HepG2 (cell line): ENCODE measurements at regions not wholly inside any gene's neighbourhood (a gene's known extent, or its start where the extent isn't known, plus 50 kb on each side); places are given as distances from the start of the nearest gene placed in this dataset.

ENCODE experiments used
- ATAC-seq: fragments of 200-7000 bp; cut with Tn5 transposase; 3 replicates; pipeline ENCODE4 v1.9.1; 2020; ENCODE audit warnings: mild to moderate bottlenecking, moderate library complexity
- BruUV-seq: library from RNA; stranded (reverse); fragments of 400-500 nt; replicated peaks from 2 replicates; lab custom pipeline; 2021; lab: Mats Ljungman, UMichigan
- CTCF ChIA-PET: fragments of 300-600 bp; formaldehyde crosslinking; extraction: SDS; loops from one replicate; lab custom pipeline; 2021; ENCODE audit warnings: low total read pairs, inconsistent platforms, low intra/inter-chr PET ratio; lab: Yijun Ruan, JAX
- POLR2A ChIA-PET: fragments of 350-600 bp; sonication (Branson Sonifier 250); formaldehyde crosslinking; loops from one replicate; lab custom pipeline; 2020; ENCODE audit warnings: antibody characterized with exemption, inconsistent platforms; lab: Yijun Ruan, JAX
- DNase-seq: peaks from one replicate; pipeline ENCODE4 v3.0.0-alpha.2; 2015; ENCODE audit warnings: low spot score
- FAIRE-seq: peaks from 3 replicates; lab custom pipeline; 2011; peaks lifted over from hg19 to GRCh38; lab: Jason Lieb, UNC
- H2AFZ ChIP-seq: one replicate; pipeline ENCODE4 v1.6.1; 2011; ENCODE audit warnings: low read length, inconsistent platforms
- H3K27ac ChIP-seq: fragments of 300-600 bp; 3 replicates; pipeline ENCODE4 v1.8.0; 2011; ENCODE audit warnings: mixed run types, mild to moderate bottlenecking, mixed read lengths, low read length, inconsistent platforms; ENCODE audit not compliant: insufficient read depth; ENCODE audit errors: extremely low read length
- H3K27me3 ChIP-seq, 2 experiments: fragments of 200-600 bp in 1 of 2; 2 replicates in 1 of 2; 3 replicates in 1 of 2; pipeline versions ENCODE4 v1.6.0 to v1.8.0; 2011; ENCODE audit warnings: low read length in 2 of 2, mild to moderate bottlenecking in 2 of 2, moderate library complexity in 2 of 2, inconsistent platforms in 1 of 2; ENCODE audit not compliant: insufficient read depth in 2 of 2, control insufficient read depth in 1 of 2
- H3K36me3 ChIP-seq, 2 experiments: fragments of 200-600 bp in 1 of 2; replicated peaks in 1 of 2; 2 replicates in 1 of 2; 3 replicates in 1 of 2; pipeline versions ENCODE4 v1.5.1 to v1.8.0; 2011; ENCODE audit warnings: low read length in 2 of 2, inconsistent platforms in 1 of 2; ENCODE audit not compliant: insufficient read depth in 2 of 2, control insufficient read depth in 1 of 2
- H3K4me1 ChIP-seq: 2 replicates; pipeline ENCODE4 v1.5.1; 2012; ENCODE audit warnings: low read length, inconsistent platforms; ENCODE audit not compliant: insufficient read depth
- H3K4me2 ChIP-seq: 2 replicates; pipeline ENCODE4 v1.6.0; 2011; ENCODE audit warnings: low read depth, low read length, inconsistent platforms
- H3K4me3 ChIP-seq, 3 experiments: fragments of 200-600 bp in 1 of 3; sonication (generic), shearing (Covaris generic) in 1 of 3; replicated peaks in 1 of 3; 2 replicates each; pipeline ENCODE4 v1.5.1; 2011 to 2016; ENCODE audit warnings: low read length in 3 of 3, inconsistent platforms in 2 of 3, low read depth in 2 of 3, mild to moderate bottlenecking in 2 of 3, control low read depth in 1 of 3, mixed read lengths in 1 of 3; ENCODE audit not compliant: insufficient read depth in 1 of 3
- H3K79me2 ChIP-seq: one replicate; pipeline ENCODE4 v1.6.1; 2011; ENCODE audit warnings: low read length, inconsistent platforms; ENCODE audit not compliant: insufficient read depth
- H3K9ac ChIP-seq: 2 replicates; pipeline ENCODE4 v1.6.0; 2011; ENCODE audit warnings: mild to moderate bottlenecking, low read depth, low read length, inconsistent platforms; ENCODE audit not compliant: insufficient read depth
- H3K9me3 ChIP-seq: 2 replicates; pipeline ENCODE4 v1.5.1; 2012; ENCODE audit warnings: mild to moderate bottlenecking, low read length
- H4K20me1 ChIP-seq: 2 replicates; pipeline ENCODE4 v1.6.0; 2011; ENCODE audit warnings: inconsistent platforms, mild to moderate bottlenecking, low read length, moderate library complexity; ENCODE audit not compliant: insufficient read depth
- ARNT2 ChIP-seq: sonication (generic); formaldehyde crosslinking; IDR thresholded peaks from 2 replicates; pipeline ENCODE4 v1.8.0; 2022; ENCODE audit warnings: mild to moderate bottlenecking, low read depth, missing genetic modification reagents, moderate library complexity
- CHCHD3 ChIP-seq: sonication (generic); formaldehyde crosslinking; IDR thresholded peaks from 2 replicates; pipeline ENCODE4 v1.8.0; 2022; ENCODE audit warnings: mild to moderate bottlenecking, missing genetic modification reagents, moderate library complexity
- EED ChIP-seq: sonication (generic); formaldehyde crosslinking; IDR thresholded peaks from 2 replicates; pipeline ENCODE4 v1.5.0; 2020; ENCODE audit warnings: mild to moderate bottlenecking, missing genetic modification reagents
- ELF4 ChIP-seq: sonication (generic); formaldehyde crosslinking; IDR thresholded peaks from 2 replicates; pipeline ENCODE4 v1.5.0; 2020; ENCODE audit warnings: missing genetic modification reagents, mild to moderate bottlenecking, moderate library complexity, borderline replicate concordance
- JUN ChIP-seq: sonication (generic); formaldehyde crosslinking; IDR thresholded peaks from 2 replicates; pipeline ENCODE4 v1.4.0; 2020; ENCODE audit warnings: mild to moderate bottlenecking, missing genetic modification reagents
- MZF1 ChIP-seq: sonication (generic); formaldehyde crosslinking; IDR thresholded peaks from 2 replicates; pipeline ENCODE4 v1.8.1; 2023; ENCODE audit warnings: mild to moderate bottlenecking, missing genetic modification reagents, borderline replicate concordance
- SNAPC4 ChIP-seq: sonication (generic); formaldehyde crosslinking; IDR thresholded peaks from 2 replicates; pipeline ENCODE4 v1.4.0; 2020; ENCODE audit warnings: mild to moderate bottlenecking, missing genetic modification reagents
- TFE3 ChIP-seq: IDR thresholded peaks from 2 replicates; pipeline ENCODE4 v1.6.1; 2016
- ZNF225 ChIP-seq: sonication (generic); formaldehyde crosslinking; IDR thresholded peaks from 2 replicates; pipeline ENCODE4 v1.4.0; 2020; ENCODE audit warnings: mild to moderate bottlenecking, missing genetic modification reagents
- ZNF441 ChIP-seq: sonication (generic); formaldehyde crosslinking; IDR thresholded peaks from 2 replicates; pipeline ENCODE4 v1.7.0; 2021; ENCODE audit warnings: missing genetic modification reagents, borderline replicate concordance
- ZNF577 ChIP-seq: sonication (generic); formaldehyde crosslinking; IDR thresholded peaks from 2 replicates; pipeline ENCODE4 v1.4.0; 2020; ENCODE audit warnings: mild to moderate bottlenecking, low read depth, missing genetic modification reagents, borderline replicate concordance
- ZNF83 ChIP-seq: sonication (generic); formaldehyde crosslinking; IDR thresholded peaks from 2 replicates; pipeline ENCODE4 v1.4.0; 2020; ENCODE audit warnings: missing genetic modification reagents, mild to moderate bottlenecking, borderline replicate concordance
- WGBS: methylation state at CpG from one replicate; pipeline ENCODE4 v1.1.6; 2017; ENCODE audit warnings: low lambda C conversion rate; 5-methylcytosine and 5-hydroxymethylcytosine counted together
- in situ Hi-C: cut with HindIII; loops from 2 replicates; pipeline ENCODE4 v1.10.0; 2017; ENCODE audit warnings: low pct_unique_long_range_greater_than_20kb; ENCODE audit not compliant: extremely low pct_ligation_motif_present
- intact Hi-C: fragments of 100-400 bp; cut with micrococcal nuclease; formaldehyde crosslinking; loops from one replicate; pipeline ENCODE4 v1.10.0; 2022; ENCODE audit not compliant: unreplicated experiment

GRCh38 chr9:71632776-71633175, 135.5 kb downstream of the CEMIP2 start:
- H2AFZ ChIP-seq = no peak overlapping the region
- BruUV-seq = no TSS peak
- no peak for ATAC-seq

GRCh38 chr9:71630377-71630995, 137.8 kb downstream of the CEMIP2 start:
- no peaks in the 10 kb centered on the region for H3K79me2 ChIP-seq
- H3K36me3 ChIP-seq = no peaks in the 10 kb centered on the region
- BruUV-seq = no TSS peak
- no peak overlapping the region for H3K9ac ChIP-seq
- H4K20me1 ChIP-seq = no peaks in the 10 kb centered on the region
- WGBS = 52% methylated on average over 3 of the region's 3 CpGs
- in situ Hi-C loops (no loop called here), intact Hi-C loops (no loop called here)
- peak overlapping the region; percentile 14; the same call in 1 of the 2 replicates for H3K4me2 ChIP-seq
- peaks cover 46% of the 10 kb centered on the region for H3K4me1 ChIP-seq
- no peak overlapping the region for H2AFZ ChIP-seq
- no peaks in the 10 kb centered on the region for H3K27me3 ChIP-seq
- CTCF ChIA-PET = no interaction called here
- ATAC-seq (no peak), FAIRE-seq (no peak), DNase-seq (no peak)
- POLR2A ChIA-PET = no interaction called here
- H3K9me3 ChIP-seq = no peaks in the 10 kb centered on the region
- no peak overlapping the region for H3K4me3 ChIP-seq
- H3K27ac ChIP-seq = no peak overlapping the region
- TF ChIP-seq ZNF577 (CRISPR knock-in tag) (no peak), ZNF225 (no peak), EED (CRISPR knock-in tag) (no peak), TFE3 (CRISPR knock-in tag) (no peak), SNAPC4 (CRISPR knock-in tag) (no peak), MZF1 (CRISPR knock-in tag) (no peak), ZNF441 (CRISPR knock-in tag) (no peak), JUN (CRISPR knock-in tag) (no peak), ZNF83 (no peak), CHCHD3 (CRISPR knock-in tag) (no peak)

More at GRCh38 chr9:71632776-71633175, 135.5 kb downstream of the CEMIP2 start:
- intact Hi-C loops = no loop called here
- Histone ChIP-seq H3K9me3 (no peaks in the 10 kb centered on the region), H3K79me2 (no peaks in the 10 kb centered on the region), H3K27ac (no peak overlapping the region), H3K4me2 (no peak overlapping the region), H3K27me3 (no peaks in the 10 kb centered on the region), H3K4me1 (peaks cover 57% of the 10 kb centered on the region), H3K4me3 (no peak overlapping the region), H4K20me1 (no peaks in the 10 kb centered on the region), H3K36me3 (no peaks in the 10 kb centered on the region), H3K9ac (no peak overlapping the region)
- POLR2A ChIA-PET = no interaction called here
- DNase-seq (no peak), FAIRE-seq (no peak)
- in situ Hi-C loops = no loop called here
- TF ChIP-seq ELF4 (CRISPR knock-in tag) (no peak), ARNT2 (CRISPR knock-in tag) (no peak)
- CTCF ChIA-PET = no interaction called here
- WGBS = 69% methylated on average over 5 of the region's 5 CpGs
